ENCODE measurements at regions not wholly inside any gene's neighbourhood (a gene's known extent, or its start where the extent isn't known, plus 50 kb on each side); places are given as distances from the start of the nearest gene placed in this dataset.
A peak's percentile ranks its signal among the peaks of the same experiment; 100 is the strongest.
"Not testable (repeated sequence)": the region's sequence is repeated elsewhere in the genome, so short reads cannot be mapped to it uniquely, and the experiment has no call there.

DNA sequence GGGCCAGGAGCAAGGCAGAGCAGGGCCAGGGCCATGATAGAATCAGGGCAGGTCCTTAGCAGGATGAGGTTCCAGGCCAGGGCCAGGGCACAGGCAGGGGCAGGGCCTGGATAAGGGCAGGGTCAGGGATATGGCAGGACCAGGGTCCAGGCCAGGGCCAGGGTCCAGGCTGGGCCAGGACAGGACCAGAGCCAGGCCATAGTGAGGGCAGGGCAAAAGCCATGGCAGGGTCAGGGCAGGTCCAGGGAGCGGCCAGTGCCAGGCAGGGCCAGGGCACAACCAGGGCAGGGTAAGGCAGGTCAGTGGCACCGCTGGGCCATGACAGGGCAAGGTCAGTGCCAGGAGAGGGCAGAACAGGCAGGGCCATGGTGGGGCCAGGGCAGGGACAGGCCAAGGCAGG lies 152.2 kb downstream of the LIPI start:
- no peak for DNase-seq (ENCODE audit: low read depth in 2 of 2)

DNA sequence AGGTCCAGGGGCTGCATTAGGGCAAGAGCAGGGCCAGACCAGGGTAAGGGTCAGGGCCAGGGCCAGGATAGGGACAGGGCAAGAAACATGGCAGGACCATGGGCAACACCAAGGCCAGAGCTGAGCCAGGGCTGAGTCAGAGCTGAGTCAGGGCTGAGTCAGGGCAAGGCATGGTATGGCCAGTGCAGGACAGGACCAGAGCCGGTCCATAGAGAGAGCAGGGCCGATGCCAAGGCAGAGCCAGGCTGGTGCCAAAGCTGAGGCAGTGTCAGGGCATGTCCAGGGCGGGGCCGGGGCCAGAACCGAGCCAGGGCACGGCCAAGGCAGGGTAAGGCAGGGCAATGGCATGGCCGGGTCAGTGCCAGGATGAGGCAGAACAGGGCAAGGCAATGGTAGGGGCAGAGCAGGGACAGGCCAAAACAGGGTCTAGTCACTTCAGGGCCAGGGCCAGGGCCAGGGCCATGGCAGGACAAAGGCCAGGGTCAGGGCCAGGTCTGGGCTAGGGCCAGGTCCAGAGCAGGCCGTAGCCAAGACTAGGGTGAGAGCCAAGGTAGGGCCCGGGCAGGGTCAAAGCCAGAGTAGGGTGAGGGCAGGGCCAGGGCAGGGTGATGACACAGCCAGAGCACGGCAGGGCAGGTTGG lies 152.8 kb downstream of the LIPI start:
- DNase-seq (ENCODE audit: low read depth in 2 of 2) = not testable (repeated sequence)

DNA sequence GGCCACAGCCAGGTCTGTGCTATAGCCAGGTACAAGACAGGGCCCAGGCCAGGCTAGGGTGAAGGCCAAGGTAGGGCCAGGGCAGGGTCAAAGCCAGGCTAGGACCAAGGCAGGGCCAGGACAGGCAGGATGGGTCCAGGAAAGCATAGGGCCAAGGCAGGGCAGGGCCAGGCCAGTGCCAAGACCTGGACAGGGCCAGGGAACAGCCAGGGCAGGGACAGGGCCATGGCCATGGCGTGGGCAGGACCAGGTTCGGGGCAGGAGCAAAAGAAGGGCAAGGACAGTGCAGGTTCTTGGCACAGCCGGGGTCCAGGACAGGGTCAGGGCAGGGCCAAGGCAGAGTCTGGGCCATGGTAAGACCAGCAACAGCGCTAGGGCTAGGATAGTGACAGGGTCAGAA lies 153.4 kb downstream of the LIPI start:
- DNase-seq (ENCODE audit: low read depth in 2 of 2) = no peak

GRCh38 chr21:14056771-14057191 lies 154.0 kb downstream of the LIPI start:
- no peak for DNase-seq (ENCODE audit: low read depth in 2 of 2)

DNA sequence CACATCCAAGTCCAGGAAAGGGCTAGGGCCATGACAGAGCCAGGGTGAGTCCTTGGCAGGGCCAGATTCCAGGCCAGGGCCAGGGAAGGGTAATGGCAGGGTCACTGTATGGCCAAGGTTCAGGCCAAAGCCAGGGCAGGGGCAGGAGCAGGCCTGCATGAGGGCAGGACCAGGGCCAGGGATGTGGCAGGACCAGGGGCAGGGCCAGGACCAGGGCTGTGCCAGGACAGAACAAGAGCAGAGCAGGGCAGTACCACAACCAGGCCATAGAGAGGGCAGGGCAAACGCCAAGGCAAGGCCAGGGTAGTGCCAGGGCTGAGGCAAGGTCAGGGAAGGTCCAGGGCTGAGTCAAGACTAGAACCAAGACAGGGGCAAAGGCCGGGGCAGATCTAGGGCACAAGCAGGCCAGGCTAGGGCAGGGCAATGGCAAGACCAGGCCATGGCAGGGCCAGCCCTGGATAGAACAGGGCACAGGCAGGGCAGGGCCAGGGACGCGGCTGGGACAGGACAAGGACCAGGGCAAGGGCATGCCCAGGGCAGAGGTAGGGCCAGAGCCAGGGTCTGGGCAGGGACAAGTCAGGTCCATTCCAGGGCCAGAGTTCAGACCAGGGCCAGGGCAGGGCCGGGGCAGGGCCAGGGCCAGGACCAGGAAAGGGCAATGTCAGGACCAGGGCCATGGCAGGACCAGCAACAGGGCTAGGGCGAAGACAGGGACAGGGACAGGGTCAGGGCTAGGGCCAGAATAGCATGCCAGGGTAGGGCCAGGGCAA lies 154.8 kb downstream of the LIPI start:
- not testable (repeated sequence) for DNase-seq (ENCODE audit: low read depth in 2 of 2)

GRCh38 chr21:14054682-14055081 lies 156.1 kb downstream of the LIPI start:
- DNase-seq (ENCODE audit: low read depth in 2 of 2) = no peak

GRCh38 chr21:14050121-14050520 lies 160.6 kb downstream of the LIPI start:
- DNase-seq (ENCODE audit: low read depth in 2 of 2) = no peak

DNA sequence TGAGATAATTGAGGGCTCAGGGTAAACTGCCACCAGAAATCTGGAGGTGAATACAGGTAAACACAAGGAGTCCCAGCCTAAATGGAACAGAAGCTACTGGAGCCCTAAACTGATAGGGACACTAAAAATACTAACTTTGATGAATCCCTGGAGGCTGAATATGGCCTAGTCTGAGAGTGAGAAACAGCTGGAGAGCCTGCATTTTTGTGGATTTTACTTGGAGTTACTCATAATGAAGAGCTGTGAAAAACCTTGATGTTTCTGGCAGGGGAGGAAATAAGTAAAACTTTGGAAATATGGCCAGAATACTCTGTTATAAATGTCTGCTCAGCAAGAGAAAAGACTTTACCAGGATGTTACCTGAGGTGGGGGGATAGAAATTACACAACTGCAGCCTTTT lies 164.4 kb downstream of the LIPI start:
- no peak for DNase-seq (ENCODE audit: low read depth in 2 of 2)

DNA sequence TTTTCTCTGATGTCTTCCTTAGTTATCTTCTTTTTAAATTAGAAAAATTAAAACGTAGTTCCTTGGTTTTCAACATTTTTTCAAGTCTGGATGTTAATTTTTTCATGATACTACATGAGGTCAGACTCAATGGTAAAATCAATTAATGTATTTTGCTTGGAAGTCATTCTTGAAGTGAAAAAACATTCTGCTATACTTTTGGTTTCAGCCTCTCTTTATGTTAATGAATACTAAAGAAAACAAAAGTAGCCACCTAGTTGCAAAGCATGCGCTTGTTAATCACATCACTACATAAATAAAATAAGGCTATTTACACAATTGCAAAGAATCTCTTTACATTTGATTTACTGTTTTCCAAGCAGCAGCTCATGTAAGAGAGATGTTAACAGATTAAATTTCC lies 170.4 kb downstream of the LIPI start:
- DNase-seq (ENCODE audit: low read depth in 2 of 2) = no peak

GRCh38 chr21:14028619-14029018 lies 182.1 kb downstream of the LIPI start:
- DNase-seq (ENCODE audit: low read depth in 2 of 2) = not testable (repeated sequence)

DNA sequence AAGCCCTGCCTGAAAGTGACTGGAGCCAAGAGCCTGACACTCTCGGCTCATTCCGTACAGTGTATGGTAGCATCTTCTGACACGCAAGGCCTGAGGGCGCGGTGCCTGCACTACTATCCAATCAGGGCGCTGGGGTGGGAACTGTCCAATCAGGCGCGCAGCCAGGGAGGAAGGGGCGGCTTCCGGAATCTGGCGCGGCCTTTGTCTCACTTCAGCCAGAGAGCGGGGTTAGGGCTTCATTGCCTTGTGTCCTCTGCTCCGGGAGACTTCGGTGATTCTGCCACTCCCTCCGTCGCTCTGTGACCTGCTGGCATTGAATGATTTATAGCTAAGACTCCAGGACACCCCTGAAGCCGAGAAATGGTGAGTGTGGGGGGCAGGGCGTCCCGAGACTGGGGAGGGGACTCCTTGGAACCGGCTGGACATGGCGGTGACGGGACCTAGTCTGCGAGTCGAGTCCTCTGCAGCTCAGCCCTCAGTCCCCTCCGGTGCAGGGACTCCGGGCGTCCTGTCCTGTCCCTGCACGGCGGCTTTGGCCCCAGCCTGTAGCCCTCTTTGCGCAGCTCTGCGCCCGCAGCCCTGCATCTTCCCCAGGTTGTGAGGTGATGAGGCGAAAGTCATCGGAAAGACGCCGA lies 183.4 kb downstream of the LIPI start:
- DNase-seq (ENCODE audit: low read depth in 2 of 2) = peak; percentile 49 to 80

- not testable (repeated sequence) for DNase-seq (ENCODE audit: low read depth in 2 of 2)
These were observed 190.6 kb downstream of the LIPI start for GRCh38 chr21:14020108-14020507.

DNA sequence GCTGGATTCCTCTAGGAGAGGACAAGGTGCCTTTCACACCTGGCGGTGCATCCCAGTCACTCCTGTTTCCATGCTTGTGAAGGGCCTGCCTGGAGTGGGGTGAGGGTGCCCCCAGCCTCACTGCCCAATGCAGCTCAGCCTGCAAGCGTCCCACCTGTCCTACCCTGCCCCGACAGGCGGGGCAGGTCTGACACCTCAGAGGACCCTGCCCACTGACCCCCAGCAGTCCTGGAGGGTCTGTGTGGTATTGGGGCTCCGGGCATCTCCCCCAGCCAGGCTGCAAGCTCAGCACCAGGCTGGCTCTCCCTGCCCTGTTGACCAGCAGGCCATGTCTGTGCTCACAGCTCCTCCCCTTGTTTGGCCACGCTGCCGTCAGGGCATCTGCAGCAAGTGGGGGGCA lies 194.9 kb downstream of the LIPI start:
- DNase-seq (ENCODE audit: low read depth in 2 of 2) = not testable (repeated sequence)

DNA sequence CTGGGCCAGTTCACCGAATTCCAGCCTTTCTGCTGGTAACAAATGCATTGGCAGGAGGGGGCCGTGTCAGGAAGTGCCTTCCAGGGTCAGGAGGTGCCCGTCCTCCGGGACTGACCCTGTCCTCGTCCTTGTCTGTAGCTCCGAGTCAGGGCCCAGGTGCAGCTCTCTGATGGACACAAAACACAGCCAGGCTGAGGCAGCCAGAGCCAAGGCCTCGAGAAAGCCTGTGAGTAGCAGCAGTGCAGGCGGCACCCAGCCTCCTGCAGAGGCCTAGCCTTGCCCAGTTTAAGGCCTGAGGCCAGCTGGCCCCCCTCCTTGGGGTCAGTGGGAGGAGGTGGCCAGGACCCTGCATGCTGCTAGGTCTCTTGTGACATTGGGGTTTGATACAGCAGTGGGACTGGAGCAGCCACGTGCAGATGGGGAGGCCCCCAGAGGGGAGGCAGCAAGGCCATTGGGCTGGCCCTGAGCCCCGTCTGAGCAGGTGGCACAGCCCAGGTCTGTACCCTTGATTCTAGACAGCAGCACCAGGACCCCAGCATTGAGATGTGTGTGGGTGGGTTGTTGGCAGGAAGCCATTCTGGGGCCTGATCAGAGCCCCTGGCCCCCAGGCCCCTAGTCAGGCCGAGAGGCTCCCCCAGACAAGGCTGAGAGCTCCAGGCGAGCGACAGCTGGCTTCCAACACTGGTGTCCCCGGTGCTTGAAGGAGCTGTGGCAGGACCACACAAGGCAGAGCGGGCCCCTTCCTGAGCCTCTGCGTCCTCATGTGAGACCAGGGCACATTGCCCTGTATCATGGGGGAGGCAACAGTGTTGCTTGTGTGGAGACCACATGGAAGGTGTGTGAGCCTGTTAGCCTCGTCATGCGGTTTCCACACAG lies 196.9 kb downstream of the LIPI start:
- DNase-seq (ENCODE audit: low read depth in 2 of 2) = not testable (repeated sequence)

DNA sequence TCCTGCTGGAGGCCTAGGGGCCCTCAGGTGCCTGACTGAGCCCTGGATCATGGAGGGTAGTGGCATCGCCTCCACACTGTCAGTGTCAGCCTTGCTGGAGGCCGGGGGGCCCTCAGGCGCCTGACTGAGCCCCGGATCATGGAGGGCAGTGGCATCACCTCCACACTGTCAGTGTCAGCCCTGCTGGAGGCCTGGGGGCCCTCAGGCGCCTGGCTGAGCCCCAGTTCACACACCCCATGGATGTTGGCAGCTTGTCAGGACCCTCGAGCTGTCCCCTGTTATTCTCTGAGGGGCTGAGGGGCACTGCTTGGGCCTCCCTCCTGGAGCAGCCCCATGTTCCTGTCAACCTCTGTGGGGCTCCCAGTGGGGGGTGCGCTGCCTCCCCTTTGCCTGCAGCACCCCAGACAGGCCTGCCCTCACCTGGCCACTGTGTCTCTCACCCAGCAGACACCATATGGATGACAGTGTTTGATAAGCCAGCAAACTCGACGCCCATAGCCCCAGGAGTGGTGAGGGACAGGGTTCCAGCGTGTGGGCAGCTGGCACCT lies 197.6 kb downstream of the LIPI start:
- no peak for DNase-seq (ENCODE audit: low read depth in 2 of 2)

GRCh38 chr21:14012409-14012808 lies 198.3 kb downstream of the LIPI start:
- no peak for DNase-seq (ENCODE audit: low read depth in 2 of 2)

DNA sequence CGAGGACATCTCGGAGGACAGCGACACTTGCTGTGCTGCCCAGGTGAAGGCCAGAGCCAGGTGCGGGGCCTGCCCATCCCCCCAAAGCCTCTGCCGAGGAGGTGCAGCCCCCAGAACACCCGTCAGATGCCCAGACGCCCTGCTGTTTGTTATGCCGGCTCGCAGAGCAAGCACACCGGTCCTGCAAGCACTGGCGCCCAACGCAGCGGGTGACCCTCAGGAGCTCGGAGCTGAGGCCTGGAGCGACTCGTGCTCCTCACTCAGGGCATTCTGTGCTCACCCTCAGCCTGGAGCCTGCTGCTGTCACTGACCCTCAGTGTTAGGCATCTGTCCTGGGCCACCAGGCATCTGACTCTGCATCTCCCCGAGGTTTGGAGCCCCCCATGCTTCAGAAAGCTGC lies 199.0 kb downstream of the LIPI start:
- not testable (repeated sequence) for DNase-seq (ENCODE audit: low read depth in 2 of 2)

DNA sequence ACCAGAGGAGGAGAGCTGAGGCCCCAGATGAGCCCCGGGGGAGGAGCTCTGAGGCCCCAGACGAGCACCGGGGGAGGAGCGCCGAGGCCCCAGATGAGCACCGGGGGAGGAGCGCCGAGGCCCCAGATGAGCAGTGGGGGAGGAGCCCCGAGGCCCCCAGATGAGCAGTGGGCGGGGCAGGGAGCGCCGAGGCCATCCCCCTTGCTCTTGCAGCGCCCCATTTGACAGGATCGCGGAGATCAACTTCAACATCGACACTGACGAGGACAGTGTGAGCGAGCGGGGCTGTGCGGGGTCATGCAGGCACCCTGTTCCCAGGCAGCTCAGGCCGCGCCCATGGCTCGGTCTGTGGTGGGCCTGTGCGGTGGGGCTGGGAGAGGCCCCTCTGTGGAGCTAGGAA lies 199.6 kb downstream of the LIPI start:
- DNase-seq (ENCODE audit: low read depth in 2 of 2) = not testable (repeated sequence)

DNA sequence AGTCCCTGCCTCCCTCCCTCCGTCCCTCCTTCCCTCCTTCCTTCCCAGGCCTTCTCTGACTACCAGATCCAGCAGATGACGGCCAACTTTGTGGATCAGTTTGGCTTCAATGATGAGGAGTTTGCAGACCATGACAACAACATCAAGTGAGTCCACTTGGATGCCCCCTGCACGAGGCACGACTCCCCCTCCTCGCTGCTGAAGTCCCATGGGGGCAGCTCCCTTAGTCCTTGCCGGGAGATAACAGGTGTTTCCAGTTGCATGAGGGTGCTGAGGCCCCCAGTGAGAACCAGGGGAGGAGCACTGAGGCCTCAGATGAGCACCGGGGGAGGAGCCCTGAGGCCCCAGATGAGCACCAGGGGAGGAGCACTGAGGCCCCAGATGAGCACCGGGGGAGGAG lies 200.0 kb downstream of the LIPI start:
- DNase-seq (ENCODE audit: low read depth in 2 of 2) = no peak

- not testable (repeated sequence) for DNase-seq (ENCODE audit: low read depth in 2 of 2)
These were observed 200.8 kb downstream of the LIPI start for GRCh38 chr21:14009990-14010389.

- DNase-seq (ENCODE audit: low read depth in 2 of 2) = not testable (repeated sequence)
These were observed 201.3 kb downstream of the LIPI start for GRCh38 chr21:14009238-14009981.

Measured in lung microvascular endothelial cell (primary cell).